G401.6 (cell line): ENCODE measurements at regions not wholly inside any gene's neighbourhood (a gene's known extent, or its start where the extent isn't known, plus 50 kb on each side); places are given as distances from the start of the nearest gene placed in this dataset.
"Not testable (repeated sequence)": the region's sequence is repeated elsewhere in the genome, so short reads cannot be mapped to it uniquely, and the experiment has no call there.

Source experiments
- FAIRE-seq: peaks from 2 replicates; lab custom pipeline; 2012; peaks lifted over from hg19 to GRCh38; lab: Jason Lieb, UNC

DNA sequence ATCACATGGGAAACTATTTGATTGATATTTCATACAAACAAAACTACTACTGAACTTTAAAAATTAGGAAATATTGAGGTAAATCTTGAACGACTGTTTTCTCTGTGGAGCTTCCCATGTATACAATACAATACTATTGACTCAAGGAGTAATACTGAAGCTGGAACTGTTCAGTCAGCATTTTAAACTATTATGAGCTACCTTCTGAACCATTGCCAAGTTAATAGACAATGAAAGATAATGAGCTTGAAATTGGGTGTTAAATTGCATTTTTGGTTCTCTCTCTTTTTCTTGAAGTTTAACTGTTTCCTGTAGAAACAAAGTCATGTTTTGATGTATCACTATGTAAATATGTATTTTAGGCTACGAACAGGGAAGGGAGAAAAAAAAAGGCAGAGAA, 569.2 kb downstream of the ZEB2 start:
- FAIRE-seq = no peak

DNA sequence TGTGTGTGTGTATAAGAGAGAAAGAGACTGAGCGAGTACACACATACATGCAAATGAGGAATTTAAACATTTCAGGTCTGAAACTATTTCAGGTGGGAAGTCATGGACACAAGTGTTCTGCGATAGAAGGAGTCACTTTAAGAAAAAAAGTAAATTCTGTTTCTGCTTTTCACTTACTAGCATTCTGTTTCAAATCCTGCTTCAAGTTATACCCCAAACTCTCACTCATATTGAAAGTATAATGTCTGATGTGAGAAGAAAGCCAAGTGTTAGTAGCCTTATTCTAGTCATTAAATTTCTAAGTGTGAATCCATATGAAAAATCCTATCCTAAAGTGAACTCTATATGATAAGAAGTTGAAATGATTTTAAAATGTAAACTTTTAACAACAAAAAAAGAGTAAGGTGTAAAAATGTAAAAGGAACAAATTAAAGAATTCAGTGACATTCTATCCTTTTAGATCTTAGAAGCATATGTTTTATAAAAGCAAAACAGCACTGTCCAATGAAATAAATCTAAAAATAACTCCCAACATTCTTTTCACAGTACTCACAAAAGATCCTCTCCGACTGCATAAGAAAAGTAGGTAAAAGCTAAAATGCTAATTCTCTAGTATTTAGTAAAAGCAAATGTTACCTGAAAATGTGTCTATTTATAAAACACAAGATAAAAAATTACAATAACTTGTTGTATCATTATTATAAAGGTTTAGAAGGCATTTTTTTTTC, 570.6 kb downstream of the ZEB2 start:
- FAIRE-seq = peak; percentile 41

DNA sequence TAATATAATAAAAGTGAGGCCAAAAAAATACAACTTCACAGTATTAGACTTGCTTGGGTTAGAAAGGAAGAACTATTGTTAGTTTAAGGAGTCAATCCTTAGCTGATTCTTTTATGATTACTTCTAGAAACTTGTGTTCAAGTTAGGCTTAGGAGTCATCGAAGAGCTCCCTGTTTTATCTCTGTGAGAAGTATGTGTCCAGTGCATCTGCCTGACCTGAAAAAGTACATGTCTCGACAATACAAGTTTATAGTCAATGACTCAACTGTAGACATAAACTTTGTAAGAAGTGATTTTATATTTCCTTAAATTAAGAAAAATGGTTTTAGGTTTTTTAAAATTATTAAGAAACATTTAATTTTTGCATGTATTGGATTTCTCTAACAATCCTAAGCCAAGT, 571.2 kb downstream of the ZEB2 start:
- FAIRE-seq = peak; percentile 6

DNA sequence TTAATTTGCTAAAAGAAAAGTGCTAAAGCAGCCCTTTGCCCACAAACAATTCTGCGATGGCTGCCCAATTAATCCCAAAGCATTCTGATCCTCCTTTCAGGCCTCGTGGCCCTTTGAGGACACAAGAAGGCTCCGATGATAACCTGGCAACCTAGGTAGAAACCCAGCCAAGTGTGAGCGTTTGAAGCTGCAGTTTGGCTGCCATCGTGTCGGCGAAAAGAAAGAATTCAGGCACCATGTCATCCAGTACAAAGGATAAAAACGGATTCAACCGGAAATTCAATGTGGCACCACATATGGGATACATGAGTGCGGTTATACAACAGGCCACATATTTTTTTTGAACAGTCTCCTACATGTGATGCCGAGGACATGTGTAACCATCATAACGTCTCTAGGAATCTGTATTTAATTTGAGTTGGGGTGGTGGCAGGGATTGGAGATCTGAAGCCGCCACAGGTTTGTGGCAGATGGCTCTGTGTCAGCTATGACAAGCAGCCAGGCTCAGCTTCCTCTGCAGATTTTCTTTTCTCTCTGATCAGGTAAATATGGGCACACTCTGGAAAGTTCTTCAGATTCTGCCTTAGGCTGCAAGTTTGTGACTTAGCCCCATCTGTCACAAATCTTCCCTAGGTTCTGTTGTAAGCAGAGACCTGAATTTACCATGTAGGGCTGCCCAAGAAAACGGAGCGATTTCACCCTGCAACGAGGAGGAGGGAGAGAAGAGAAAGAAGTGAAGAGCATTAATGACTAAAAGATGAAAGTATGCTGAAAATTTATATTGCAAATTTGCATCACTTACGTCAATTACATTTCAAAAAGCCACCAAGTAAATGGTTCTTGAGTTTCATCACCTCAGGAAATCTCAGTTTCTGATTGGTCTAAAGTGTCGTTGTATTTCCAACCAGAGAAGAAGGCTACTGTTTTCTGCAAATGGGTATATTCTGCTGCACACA, 573.2 kb downstream of the ZEB2 start:
- no peak for FAIRE-seq

DNA sequence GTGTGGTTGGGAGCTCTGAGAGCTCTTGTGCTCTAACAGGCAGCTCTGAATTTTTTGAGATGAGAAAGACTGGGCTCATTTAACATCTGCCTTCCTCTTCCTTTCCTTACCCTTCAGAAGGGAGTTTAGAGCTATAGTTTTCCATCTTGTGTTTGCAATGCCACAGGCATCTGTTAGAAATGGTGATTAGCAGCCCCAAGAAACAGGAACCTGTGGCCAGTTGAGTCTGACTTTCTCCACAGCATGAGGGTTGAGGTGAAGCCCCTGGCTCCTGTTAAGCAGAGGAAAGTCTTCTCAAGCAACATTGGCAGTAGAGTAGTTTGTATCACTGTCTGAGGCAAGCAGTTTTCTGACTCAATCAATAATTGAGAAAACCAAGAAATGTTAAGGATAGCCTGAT, 577.4 kb downstream of the ZEB2 start:
- FAIRE-seq = no peak

DNA sequence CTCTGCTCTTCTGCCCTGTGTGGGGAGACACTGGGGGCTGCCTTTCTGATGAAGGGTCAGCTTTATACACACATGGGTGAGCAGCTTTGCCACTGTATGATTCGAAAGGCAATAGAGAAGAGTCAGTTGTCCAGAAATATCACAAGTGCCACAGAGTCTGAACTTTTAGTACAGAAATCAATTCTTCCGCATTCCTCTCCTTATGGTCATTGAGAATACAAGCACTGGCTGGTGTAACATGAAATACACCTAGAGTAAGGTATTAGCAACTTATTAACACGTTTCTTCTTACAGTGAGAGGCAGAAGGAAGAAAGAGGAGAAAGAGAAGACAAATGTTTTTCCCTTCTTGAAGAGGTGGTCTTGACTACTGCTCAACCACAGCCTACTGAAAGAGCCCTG, 579.2 kb downstream of the ZEB2 start:
- FAIRE-seq = no peak

DNA sequence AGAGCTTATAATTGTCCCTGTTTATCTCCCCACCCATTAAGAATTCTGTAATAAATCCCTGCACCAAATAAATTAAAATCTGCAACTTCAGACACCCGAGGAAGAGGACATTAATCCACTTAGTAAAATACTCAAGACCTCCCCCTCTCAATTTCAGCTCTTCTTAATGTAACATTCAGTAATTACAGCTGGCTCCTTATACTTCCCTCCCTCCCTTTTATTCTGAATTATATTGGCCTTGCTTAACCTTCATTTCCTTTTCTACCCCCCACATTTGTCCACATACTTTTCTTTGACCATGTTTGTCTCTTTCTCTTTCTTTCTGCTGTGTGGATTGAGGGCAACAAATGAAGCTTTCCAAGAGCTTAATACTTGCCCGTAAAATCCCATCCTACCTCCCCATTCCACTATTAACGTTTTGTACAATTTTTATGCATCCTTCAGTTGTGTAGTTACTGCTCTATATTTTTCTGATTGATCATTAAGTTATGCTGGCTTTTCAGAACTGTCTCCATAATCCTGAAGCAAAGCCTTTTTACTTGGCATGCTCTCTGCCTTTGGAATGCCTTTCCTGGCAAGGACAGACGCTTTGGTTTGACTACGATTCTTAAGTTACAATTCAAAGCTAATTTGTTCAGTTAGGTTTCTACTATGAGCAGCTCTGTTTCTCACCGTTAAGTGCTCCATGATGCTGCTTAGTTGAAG, 580.1 kb downstream of the ZEB2 start:
- FAIRE-seq = no peak

DNA sequence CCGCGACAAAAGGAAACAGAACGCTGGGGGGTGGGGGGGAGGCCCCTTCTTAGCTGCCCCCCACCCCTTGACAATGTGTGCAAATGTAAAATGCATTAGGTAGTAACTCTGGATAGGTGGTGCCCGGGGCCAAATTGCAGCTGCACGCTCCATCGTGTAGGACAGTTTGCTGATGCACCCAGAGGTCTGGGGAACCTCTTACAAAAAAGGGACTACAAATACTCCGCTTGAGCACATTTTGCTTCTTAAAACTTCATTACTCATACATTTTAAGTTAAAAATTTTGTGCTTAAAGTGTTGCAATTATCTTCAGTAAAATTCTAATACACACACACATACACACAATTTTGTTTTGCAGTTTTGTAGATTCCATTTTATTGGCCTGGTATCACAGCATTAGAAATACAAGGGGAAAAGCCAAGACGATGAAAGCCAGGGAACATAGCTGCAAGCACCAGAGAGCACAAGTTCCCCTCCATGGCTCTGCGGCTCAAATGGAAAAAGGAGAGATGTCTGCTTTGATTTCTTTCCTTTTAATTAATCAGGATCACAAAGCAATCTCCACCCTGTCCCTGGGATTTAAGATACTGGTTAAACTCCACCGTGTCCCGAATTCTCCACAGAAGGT, 582.1 kb downstream of the ZEB2 start:
- no peak for FAIRE-seq

DNA sequence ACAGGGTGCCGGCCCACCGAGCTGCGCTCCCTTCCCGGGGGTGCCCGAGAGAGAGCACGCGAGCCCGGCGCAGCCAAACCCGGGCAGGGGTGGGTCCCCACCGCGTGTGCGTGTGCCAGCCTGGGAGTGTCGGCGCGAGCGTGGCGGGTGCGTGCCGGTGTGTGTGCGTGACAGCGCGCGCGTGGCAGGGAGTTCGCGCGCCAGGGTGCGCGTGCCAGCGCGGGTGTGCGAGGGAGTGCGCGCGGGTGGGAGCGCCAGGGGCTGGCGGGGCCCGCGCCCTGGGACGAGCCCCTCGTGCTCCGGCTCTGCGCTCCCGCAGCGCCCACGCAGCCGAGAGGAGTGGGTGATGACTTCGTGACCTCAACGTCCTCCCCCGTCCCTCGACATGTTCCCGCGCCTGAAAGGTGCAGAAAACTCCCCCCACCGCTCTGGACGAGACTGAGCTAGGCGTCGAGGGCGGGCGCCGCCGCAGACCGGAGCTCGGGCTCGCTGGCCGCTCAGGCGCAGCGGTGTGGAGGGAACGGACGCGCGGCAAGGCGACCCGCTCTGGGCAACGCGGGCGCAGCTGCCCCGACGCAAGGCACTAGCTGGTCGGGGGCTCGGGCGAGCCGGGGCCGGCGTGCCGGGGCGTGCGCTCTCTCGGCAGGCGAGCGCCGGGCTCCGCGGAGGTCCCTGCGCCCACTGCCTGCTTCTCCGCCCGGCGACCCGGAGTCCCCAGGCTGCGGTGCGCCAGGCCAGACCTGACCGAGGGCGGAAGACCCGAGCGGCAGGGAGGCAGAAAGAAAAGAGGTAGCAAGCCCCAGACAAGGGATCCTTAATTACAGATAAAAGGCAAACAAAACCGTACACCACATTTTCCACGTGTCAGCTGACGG, 582.8 kb downstream of the ZEB2 start:
- no peak for FAIRE-seq

DNA sequence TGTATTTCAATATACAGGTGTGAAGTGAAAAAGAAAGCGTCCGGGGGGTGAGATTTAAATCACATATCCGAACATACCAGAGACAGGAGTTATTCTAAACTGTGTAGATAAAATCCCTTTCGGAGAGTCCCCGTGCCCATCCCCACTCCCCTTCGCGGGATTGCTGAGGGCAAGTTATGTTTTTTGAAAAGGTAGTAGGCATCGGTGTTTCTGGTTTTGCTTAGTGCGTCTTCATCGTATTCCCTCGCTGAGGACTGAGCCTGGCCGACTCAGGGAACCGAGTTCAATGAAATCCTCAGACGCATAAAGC, 583.4 kb downstream of the ZEB2 start:
- no peak for FAIRE-seq

DNA sequence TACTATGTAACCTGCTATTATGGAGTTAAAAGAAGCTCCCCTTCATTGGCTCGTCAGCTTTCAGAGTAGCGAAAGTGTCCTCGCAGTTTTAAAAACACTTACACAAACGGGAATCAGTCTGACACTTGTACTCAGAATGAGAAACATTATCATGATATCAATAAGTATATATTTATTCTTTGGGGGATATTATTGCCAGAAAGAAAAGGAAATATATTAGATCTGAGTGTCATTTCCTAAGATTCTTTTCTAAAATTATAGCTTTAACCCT, 584.5 kb downstream of the ZEB2 start:
- FAIRE-seq = no peak

DNA sequence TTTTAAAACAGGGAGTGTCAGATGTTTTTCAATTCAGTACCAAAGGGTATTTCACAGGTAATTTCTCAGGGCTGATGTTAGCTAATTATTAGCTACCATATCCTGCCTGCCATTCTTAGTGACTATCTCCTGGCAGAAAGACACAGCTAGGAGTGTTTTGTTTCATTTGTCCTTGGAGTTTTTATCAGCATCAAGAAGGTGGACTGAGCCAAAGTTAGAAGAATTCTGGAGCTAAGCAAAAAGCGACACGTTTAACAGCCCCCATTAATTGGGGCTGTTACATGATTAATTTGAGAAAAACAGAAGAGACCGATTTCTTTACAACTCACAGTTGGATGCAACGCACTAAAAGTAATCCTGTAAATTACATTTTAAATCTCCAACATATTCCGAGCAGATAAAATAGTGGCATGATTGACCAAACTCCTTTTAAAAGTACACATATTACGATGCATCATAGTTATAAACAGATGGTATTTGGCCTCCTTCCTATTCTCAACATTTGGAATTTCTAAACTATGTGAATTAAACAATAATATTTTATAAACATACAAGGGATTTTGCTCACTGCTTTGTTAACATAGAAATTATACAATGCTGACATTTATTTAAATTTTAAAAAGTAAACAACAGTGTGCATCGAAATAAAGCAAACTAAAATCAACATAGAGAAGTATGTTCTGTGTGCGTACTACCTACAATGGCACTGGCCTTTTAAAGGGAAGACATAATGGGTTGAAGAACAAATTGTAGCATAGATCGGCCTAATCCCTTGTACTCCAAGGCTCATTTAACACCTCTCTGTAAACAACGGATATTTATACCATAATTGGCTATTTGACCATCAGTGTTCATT, 585.1 kb downstream of the ZEB2 start:
- FAIRE-seq = no peak

DNA sequence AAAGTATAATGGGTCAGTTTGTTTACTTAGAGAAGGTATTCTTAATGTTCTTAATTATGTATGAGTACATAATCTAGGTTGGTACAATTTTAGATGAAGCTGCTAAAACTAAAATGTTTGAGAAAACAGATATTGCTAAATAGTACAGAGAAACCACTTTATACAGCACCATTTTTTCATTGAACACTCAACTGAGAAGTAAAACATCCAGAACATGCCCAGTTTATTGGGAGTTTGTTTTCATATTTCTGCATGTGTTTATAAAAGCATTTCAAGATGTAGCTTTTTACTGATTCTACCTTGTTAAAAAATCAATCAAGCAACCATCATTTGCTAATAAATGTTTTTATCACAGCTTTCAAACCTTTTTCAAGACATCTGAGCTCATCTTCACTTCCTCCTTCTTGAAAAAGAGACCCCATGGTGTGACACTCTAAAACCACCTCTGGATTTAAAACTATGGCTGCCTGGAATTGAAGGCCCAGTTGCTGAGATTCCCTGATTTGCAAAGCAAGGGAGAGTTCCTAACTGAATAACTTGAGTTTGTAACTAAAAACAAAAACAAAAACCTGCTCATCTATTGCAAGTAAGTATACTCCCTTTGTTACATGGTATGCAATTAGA, 585.9 kb downstream of the ZEB2 start:
- no peak for FAIRE-seq

DNA sequence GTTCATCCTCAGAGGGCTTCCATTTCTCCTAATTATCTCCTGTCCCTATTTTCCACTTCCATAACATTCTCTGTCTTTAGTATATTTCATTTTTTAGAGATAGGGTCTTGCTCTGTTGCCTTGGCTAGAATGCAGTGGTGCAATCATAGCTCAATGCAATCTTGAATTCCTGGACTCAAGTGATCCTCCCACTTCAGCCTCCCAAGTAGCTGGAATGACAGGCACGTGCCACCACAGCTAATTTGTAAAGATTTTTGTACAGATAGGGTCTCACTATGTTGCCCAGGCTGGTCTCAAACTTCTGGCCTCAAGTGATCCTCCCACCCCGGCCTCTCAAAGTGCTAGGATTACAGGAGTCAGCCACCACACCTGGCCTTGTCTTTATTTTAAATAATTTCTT, 589.0 kb downstream of the ZEB2 start:
- no peak for FAIRE-seq

DNA sequence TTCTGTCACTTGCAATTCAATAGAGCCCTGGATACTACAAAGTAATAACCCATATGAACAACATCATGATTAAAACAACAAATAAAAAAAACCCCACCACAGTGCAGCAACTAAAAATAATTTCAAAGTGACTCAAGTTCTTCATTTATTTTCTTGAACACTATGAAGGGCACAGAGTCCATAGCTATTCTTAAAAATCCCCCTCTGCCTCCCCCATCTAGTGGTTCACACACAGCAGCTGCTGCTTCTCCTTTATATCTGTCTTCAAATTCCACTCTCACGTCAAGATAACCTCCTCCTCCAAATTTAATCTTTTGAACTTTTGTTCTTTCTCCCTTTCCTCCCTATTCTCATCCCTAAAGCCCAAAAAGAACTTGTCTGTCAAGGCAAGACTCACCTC, 591.3 kb downstream of the ZEB2 start:
- FAIRE-seq = no peak

DNA sequence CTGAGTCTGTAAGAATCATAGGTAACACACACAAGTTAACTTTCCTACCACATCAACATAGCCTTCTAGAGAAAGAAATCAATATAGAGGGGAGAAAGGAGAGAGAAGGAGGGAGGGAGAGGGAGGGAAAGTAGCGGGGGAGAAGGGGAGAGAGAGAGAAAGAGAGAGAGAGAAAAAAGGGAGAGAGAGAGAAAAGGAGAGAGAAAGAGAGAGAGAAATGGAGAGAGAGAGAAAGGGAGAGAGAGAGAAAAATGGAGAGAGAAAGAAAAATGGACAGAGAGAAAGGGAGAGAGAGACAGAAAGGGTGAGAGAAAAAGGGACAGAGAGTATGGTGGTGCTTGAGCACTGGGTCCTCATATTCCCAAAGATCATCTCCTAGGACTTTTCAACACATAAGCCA, 591.7 kb downstream of the ZEB2 start:
- FAIRE-seq = no peak

DNA sequence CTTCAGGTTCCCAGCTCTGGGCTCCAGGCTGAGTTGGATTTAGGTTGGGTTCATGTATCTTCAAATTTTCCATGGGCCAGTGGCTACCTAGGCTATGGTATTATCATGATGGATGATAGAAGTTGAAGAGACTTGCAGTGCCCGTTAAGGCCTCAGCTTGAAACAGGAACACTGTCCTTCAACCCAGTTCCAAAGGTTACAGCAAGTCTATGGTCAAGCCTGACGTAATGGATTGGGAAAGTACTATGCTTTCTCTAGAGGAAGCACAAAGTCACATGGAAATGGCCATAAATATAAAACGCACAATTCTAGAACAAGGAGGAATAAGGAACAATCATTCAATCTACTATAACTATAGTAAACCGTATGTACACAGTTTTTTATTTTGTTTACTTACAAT, 593.2 kb downstream of the ZEB2 start:
- no peak for FAIRE-seq

DNA sequence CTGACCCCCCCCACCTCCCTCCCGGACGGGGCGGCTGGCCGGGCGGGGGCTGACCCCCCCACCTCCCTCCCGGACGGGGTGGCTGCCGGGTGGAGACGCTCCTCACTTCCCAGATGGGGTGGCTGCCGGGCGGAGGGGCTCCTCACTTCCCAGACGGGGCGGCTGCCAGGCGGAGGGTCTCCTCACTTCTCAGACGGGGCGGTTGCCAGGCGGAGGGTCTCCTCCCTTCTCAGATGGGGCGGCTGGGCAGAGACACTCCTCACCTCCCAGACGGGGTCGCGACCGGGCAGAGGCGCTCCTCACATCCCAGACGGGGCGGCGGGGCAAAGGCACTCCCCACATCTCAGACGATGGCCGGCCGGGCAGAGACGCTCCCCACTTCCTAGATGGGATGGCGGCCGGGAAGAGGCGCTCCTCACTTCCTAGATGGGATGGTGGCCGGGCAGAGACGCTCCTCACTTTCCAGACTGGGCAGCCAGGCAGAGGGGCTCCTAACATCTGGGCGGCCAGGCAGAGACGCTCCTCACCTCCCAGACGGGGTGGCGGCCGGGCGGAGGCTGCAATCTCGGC, 597.6 kb downstream of the ZEB2 start:
- not testable (repeated sequence) for FAIRE-seq

DNA sequence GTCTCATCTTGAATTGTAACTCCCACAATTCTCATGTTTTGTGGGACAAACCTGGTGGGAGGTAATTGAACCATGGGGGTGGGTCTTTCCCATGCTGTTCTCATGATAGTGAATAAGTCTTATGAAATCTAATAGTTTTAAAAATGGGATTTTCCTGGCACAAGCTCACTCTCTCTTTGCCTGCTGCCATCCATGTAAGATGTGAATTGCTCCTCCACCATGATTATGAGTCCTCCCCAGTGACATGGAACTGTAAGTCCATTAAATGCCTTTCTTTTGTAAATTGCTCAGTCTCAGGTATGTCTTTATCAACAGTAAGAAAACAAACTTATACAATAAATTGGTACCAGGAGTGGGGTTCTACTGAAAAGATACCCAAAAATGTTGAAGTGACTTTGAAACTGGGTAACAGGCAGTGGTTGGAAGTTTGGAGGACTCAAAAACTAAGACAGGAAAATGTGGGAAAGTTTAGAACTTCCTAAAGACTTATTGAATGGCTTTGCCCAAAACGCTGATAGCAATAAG, 601.4 kb downstream of the ZEB2 start:
- FAIRE-seq = no peak

DNA sequence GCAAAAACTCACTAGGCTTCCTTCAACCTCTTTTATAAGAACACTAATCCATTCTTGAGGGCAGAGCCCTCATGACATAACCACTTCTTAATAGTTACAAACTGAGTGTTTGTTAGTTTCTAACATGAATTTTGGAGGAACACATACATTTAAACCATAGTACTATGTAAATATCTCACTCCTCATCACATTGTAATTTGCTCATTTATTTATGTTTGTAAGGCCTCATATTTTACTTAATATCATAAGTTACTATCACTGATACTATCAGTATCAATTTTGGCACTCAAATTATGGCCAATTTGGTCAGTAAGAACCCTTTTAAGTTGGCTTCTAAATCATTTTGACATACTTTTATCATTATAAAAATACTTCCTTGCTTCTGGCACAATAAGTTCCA, 603.1 kb downstream of the ZEB2 start:
- FAIRE-seq = no peak
